ENCODE measurements at regions not wholly inside any gene's neighbourhood (a gene's known extent, or its start where the extent isn't known, plus 50 kb on each side); places are given as distances from the start of the nearest gene placed in this dataset.

GRCh38 chr10:128875030-128875744 lies 591.9 kb upstream of the MGMT start:
- no TSS peak for BruUV-seq (replicated peaks)
- TF ChIP-seq ZNF724P (CRISPR knock-in tag; IDR thresholded peaks at IDR 0.05; ENCODE audit: borderline replicate concordance), result no peak
- TF ChIP-seq ZNF781 (CRISPR knock-in tag; IDR thresholded peaks at IDR 0.05; ENCODE audit: borderline replicate concordance, not compliant biosample characterization), result no peak
- peak; percentile 54 for TF ChIP-seq MAFF (IDR thresholded peaks at IDR 0.05; ENCODE audit: low read depth, low read length)
- no peak for TF ChIP-seq ZNF788 (CRISPR knock-in tag; IDR thresholded peaks at IDR 0.05; ENCODE audit: borderline replicate concordance)
- TF ChIP-seq ZNF235 (CRISPR knock-in tag; IDR thresholded peaks at IDR 0.05; ENCODE audit: borderline replicate concordance), result no peak
- TF ChIP-seq ZNF83 (CRISPR knock-in tag; IDR thresholded peaks at IDR 0.05; ENCODE audit: borderline replicate concordance), result no peak
- TF ChIP-seq EZH2 (conservative IDR thresholded peaks at IDR 0.05; ENCODE audit: low read depth, low read length), result no peak
- peak; percentile 40 to 66; a peak in 2 of 4 replicates for TF ChIP-seq MAFK (conservative IDR thresholded peaks at IDR 0.05 in 1 of 2, IDR thresholded peaks at IDR 0.05 in 1 of 2; ENCODE audit: low read length in 2 of 2)
- in situ Hi-C loops (cut with HindIII; ENCODE audit: extremely low pct_ligation_motif_present, low pct_unique_long_range_greater_than_20kb) (no loop called here), intact Hi-C loops (cut with micrococcal nuclease; ENCODE audit: unreplicated experiment) (no loop called here)
- Histone ChIP-seq H3K27me3 (ENCODE audit: control insufficient read depth in 1 of 2, insufficient read depth in 2 of 2, low read length in 2 of 2) (peaks cover 0 to 5% of the 10 kb centered on the region in 2 experiments; a peak in 2 of 5 replicates), H3K9ac (ENCODE audit: insufficient read depth, low read depth, low read length) (no peak overlapping the region), H3K27ac (ENCODE audit: extremely low read length, insufficient read depth, low read length) (no peak overlapping the region), H3K4me3 (replicated peaks in 1 of 3; ENCODE audit: insufficient read depth in 1 of 3, low read depth in 2 of 3, low read length in 3 of 3) (no peak overlapping the region), H3K9me3 (ENCODE audit: low read length) (no peaks in the 10 kb centered on the region), H3K79me2 (ENCODE audit: insufficient read depth, low read length) (no peaks in the 10 kb centered on the region), H2AFZ (ENCODE audit: low read length) (no peak overlapping the region), H3K4me2 (ENCODE audit: low read depth, low read length) (no peak overlapping the region), H3K36me3 (replicated peaks in 1 of 2; ENCODE audit: control insufficient read depth in 1 of 2, insufficient read depth in 2 of 2, low read length in 2 of 2) (no peaks in the 10 kb centered on the region), H3K4me1 (ENCODE audit: insufficient read depth, low read length) (no peaks in the 10 kb centered on the region), H4K20me1 (ENCODE audit: insufficient read depth, low read length) (no peaks in the 10 kb centered on the region)
- POLR2A ChIA-PET, result no interaction called here
- FAIRE-seq (no peak), ATAC-seq (no peak), DNase-seq (ENCODE audit: low spot score) (no peak)
- 45% methylated on average over 8 of the region's 8 CpGs for WGBS (ENCODE audit: low lambda C conversion rate)
- CTCF ChIA-PET (ENCODE audit: low intra/inter-chr PET ratio, low total read pairs), result no interaction called here

Data from HepG2 (cell line).